ENCODE measurements at regions not wholly inside any gene's neighbourhood (a gene's known extent, or its start where the extent isn't known, plus 50 kb on each side); places are given as distances from the start of the nearest gene placed in this dataset.

- intact Hi-C loops (cut with micrococcal nuclease; ENCODE audit: unreplicated experiment) (no loop called here), in situ Hi-C loops (cut with HindIII; ENCODE audit: low pct_unique_long_range_greater_than_20kb, low sequenced_read_pairs) (no loop called here)
- ChIA-PET POLR2A (no interaction called here), CTCF (no interaction called here)
- no peaks in the 10 kb centered on the region for H3K4me1 ChIP-seq (ENCODE audit: control insufficient read depth, insufficient read depth, low read length)
- no peaks in the 10 kb centered on the region for H3K27me3 ChIP-seq (ENCODE audit: control insufficient read depth, insufficient read depth, low read length)
- no peak overlapping the region for H3K4me3 ChIP-seq (ENCODE audit: low read depth in 2 of 2, low read length in 2 of 2)
- H3K36me3 ChIP-seq (ENCODE audit: control insufficient read depth, insufficient read depth, low read length), result no peaks in the 10 kb centered on the region
- no peak for ATAC-seq
- H3K9me3 ChIP-seq (ENCODE audit: control insufficient read depth, insufficient read depth, low read depth, low read length), result no peaks in the 10 kb centered on the region
- no peak for DNase-seq (ENCODE audit: low read depth, low spot score)
- TF ChIP-seq SIN3A (IDR thresholded peaks at IDR 0.05; ENCODE audit: borderline replicate concordance, insufficient read depth, low read depth, low read length), result no peak
- TF ChIP-seq TCF7L2 (IDR thresholded peaks at IDR 0.05; ENCODE audit: low read depth, low read length), result no peak
- no peak for TF ChIP-seq POLR2AphosphoS5 (IDR thresholded peaks at IDR 0.05; ENCODE audit: low read depth, low read length)
- TF ChIP-seq REST (IDR thresholded peaks at IDR 0.05; ENCODE audit: insufficient read depth in 1 of 2, low read depth in 2 of 2, low read length in 1 of 2), result no peak
- no peak for TF ChIP-seq CTCF (IDR thresholded peaks at IDR 0.05)
- no peak overlapping the region for H3K27ac ChIP-seq (ENCODE audit: low read length)
- no TSS peak for BruUV-seq (replicated peaks)
Measured at GRCh38 chr4:137597752-137598430, 65.6 kb upstream of the PCDH18 start.

- intact Hi-C loops (cut with micrococcal nuclease; ENCODE audit: unreplicated experiment) (no loop called here), in situ Hi-C loops (cut with HindIII; ENCODE audit: low pct_unique_long_range_greater_than_20kb, low sequenced_read_pairs) (no loop called here)
- BruUV-seq (replicated peaks), result no TSS peak
- Histone ChIP-seq H3K9me3 (ENCODE audit: control insufficient read depth, insufficient read depth, low read depth, low read length) (no peaks in the 10 kb centered on the region), H3K36me3 (ENCODE audit: control insufficient read depth, insufficient read depth, low read length) (no peaks in the 10 kb centered on the region), H3K4me1 (ENCODE audit: control insufficient read depth, insufficient read depth, low read length) (no peaks in the 10 kb centered on the region), H3K4me3 (ENCODE audit: low read depth in 2 of 2, low read length in 2 of 2) (no peak overlapping the region), H3K27ac (ENCODE audit: low read length) (no peak overlapping the region), H3K27me3 (ENCODE audit: control insufficient read depth, insufficient read depth, low read length) (no peaks in the 10 kb centered on the region)
- ChIA-PET POLR2A (no interaction called here), CTCF (no interaction called here)
- DNase-seq (ENCODE audit: low read depth, low spot score) (no peak), ATAC-seq (no peak)
- TF ChIP-seq SIN3A (IDR thresholded peaks at IDR 0.05; ENCODE audit: borderline replicate concordance, insufficient read depth, low read depth, low read length) (no peak), TCF7L2 (IDR thresholded peaks at IDR 0.05; ENCODE audit: low read depth, low read length) (no peak), POLR2AphosphoS5 (IDR thresholded peaks at IDR 0.05; ENCODE audit: low read depth, low read length) (no peak), REST (IDR thresholded peaks at IDR 0.05; ENCODE audit: insufficient read depth in 1 of 2, low read depth in 2 of 2, low read length in 1 of 2) (no peak), CTCF (IDR thresholded peaks at IDR 0.05) (no peak)
Measured at GRCh38 chr4:137587796-137588195, 55.5 kb upstream of the PCDH18 start.

Measured in Panc1 (cell line).